ENCODE measurements at regions not wholly inside any gene's neighbourhood (a gene's known extent, or its start where the extent isn't known, plus 50 kb on each side); places are given as distances from the start of the nearest gene placed in this dataset.

DNA sequence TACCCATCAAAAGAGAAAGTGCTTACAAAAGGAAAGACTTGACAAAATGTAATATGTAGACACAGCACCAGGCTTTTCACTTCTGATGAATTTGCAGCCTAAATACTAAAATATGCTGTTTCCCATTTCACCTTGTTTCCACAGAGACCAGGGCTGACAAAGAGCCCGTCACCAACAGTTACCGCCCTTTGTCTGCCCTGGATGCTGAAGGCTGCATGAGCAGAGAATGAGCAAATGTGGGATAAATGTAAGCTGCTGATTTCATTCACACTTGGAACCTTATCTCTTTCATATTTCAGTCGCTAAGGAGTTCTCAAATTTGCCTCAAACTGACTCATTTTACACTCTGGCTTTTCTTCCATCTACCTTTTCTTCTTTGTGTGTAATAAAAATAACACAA, 213.9 kb downstream of the TMEM167A start:
- DNase-seq: no peak
- Mint-ChIP-seq H3K4me1 (ENCODE audit: low read depth) (no peaks in the 10 kb centered on the region), H3K36me3 (ENCODE audit: low read depth) (no peaks in the 10 kb centered on the region), H3K9me3 (peaks cover 2% of the 10 kb centered on the region), H3K4me3 (no peak overlapping the region), H3K27ac (no peak overlapping the region), H3K27me3 (no peaks in the 10 kb centered on the region)
- TF ChIP-seq, protein P1, sequence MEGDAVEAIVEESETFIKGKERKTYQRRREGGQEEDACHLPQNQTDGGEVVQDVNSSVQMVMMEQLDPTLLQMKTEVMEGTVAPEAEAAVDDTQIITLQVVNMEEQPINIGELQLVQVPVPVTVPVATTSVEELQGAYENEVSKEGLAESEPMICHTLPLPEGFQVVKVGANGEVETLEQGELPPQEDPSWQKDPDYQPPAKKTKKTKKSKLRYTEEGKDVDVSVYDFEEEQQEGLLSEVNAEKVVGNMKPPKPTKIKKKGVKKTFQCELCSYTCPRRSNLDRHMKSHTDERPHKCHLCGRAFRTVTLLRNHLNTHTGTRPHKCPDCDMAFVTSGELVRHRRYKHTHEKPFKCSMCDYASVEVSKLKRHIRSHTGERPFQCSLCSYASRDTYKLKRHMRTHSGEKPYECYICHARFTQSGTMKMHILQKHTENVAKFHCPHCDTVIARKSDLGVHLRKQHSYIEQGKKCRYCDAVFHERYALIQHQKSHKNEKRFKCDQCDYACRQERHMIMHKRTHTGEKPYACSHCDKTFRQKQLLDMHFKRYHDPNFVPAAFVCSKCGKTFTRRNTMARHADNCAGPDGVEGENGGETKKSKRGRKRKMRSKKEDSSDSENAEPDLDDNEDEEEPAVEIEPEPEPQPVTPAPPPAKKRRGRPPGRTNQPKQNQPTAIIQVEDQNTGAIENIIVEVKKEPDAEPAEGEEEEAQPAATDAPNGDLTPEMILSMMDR (IDR thresholded peaks at IDR 0.05): no peak
- CTCF ChIA-PET: no interaction called here
- POLR2A ChIA-PET: interaction anchor here (0.8 kb wide), 1 partner anchor 12 kb away, joined by 3 read pairs; no protein-coding TSS in a partner anchor
- no peak for ATAC-seq
- intact Hi-C loops (cut with micrococcal nuclease): no loop called here

DNA sequence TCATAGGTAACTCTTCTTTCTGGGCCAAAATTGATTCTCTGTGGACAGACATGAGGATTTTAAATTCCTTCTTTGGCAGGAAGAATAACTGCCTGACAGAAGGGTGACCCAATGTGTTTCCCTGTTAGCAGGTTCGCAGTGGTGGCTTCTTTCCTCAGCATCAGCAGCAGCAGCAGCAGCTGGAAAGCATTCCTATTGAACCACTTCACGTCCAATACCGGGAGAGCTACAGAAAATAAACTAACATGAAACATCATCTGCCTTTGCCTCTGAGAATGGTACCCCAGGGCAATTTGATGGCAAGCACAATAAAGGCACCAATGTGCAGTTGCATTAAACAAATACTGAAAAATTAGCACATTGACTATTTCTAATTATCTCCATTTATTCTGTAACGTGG, 214.5 kb downstream of the TMEM167A start:
- ChIA-PET CTCF (interaction anchor here (1.4 kb wide), 1 partner anchor 20 kb away, joined by 3 read pairs; no protein-coding TSS in a partner anchor), POLR2A (interaction anchor here (0.8 kb wide), 1 partner anchor 12 kb away, joined by 3 read pairs; no protein-coding TSS in a partner anchor)
- DNase-seq: no peak
- H3K36me3 Mint-ChIP-seq (ENCODE audit: low read depth): no peaks in the 10 kb centered on the region
- no peak for ATAC-seq
- intact Hi-C loops (cut with micrococcal nuclease): no loop called here
- H3K27ac Mint-ChIP-seq: no peak overlapping the region
- no peaks in the 10 kb centered on the region for H3K4me1 Mint-ChIP-seq (ENCODE audit: low read depth)
- H3K4me3 Mint-ChIP-seq: no peak overlapping the region
- peaks cover 2% of the 10 kb centered on the region for H3K9me3 Mint-ChIP-seq
- TF ChIP-seq, protein P1 (IDR thresholded peaks at IDR 0.05): no peak
- no peaks in the 10 kb centered on the region for H3K27me3 Mint-ChIP-seq

DNA sequence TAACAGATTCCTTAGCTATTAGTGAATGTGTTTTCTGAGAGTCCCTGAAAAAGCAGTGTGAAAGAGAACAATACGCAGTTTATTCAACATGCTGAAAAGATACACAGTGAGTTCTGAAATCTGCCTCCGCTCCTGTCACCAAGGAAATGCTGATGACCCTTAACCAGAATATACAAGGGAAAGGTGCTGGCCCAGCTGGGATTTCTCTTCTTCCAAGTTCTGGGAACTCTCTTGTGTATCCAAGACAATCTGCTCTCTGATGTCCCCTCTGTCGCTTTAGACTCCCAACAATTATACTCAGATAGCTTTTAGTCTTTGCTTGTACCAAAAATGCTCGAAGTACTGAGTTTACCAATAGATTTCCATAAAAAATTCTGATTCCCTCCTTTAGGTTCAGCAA, 214.9 kb downstream of the TMEM167A start:
- H3K4me1 Mint-ChIP-seq (ENCODE audit: low read depth): no peaks in the 10 kb centered on the region
- H3K4me3 Mint-ChIP-seq: no peak overlapping the region
- H3K36me3 Mint-ChIP-seq (ENCODE audit: low read depth): no peaks in the 10 kb centered on the region
- intact Hi-C loops (cut with micrococcal nuclease): no loop called here
- TF ChIP-seq, protein P1 (IDR thresholded peaks at IDR 0.05): no peak
- POLR2A ChIA-PET: interaction anchor here (0.6 kb wide), 1 partner anchor 212 kb away, joined by 4 read pairs; no protein-coding TSS in a partner anchor
- CTCF ChIA-PET: interaction anchor here (1.4 kb wide), 1 partner anchor 20 kb away, joined by 3 read pairs; no protein-coding TSS in a partner anchor
- no peak overlapping the region for H3K27ac Mint-ChIP-seq
- H3K27me3 Mint-ChIP-seq: no peaks in the 10 kb centered on the region
- DNase-seq (no peak), ATAC-seq (no peak)
- peaks cover 2% of the 10 kb centered on the region for H3K9me3 Mint-ChIP-seq

DNA sequence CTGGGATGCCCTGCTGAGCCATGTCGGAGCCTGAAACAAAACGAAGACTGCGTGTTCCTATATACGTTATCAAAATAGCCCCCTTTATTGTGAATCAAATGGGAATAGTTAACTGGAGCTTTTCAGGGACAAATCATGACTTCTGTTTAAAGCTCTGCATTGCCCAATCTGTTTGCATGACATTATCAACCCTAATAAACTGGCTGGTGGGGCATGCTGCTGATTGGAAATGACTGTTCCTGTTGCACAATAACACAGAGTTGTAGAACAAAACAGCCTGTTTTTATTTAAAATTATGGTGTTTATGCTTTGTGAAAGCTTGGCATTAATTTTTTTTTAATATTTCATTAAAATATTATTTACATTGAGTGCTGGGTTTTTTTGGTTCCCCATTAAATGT, 215.5 kb downstream of the TMEM167A start:
- Mint-ChIP-seq H3K9me3 (no peaks in the 10 kb centered on the region), H3K27me3 (no peaks in the 10 kb centered on the region), H3K4me3 (no peak overlapping the region), H3K4me1 (ENCODE audit: low read depth) (no peaks in the 10 kb centered on the region), H3K36me3 (ENCODE audit: low read depth) (no peaks in the 10 kb centered on the region), H3K27ac (no peak overlapping the region)
- ATAC-seq (no peak), DNase-seq (no peak)
- TF ChIP-seq, protein P1 (IDR thresholded peaks at IDR 0.05): no peak
- POLR2A ChIA-PET: interaction anchor here (0.6 kb wide), 1 partner anchor 212 kb away, joined by 4 read pairs; no protein-coding TSS in a partner anchor
- CTCF ChIA-PET: interaction anchor here (1.4 kb wide), 1 partner anchor 21 kb away, joined by 3 read pairs; no protein-coding TSS in a partner anchor
- intact Hi-C loops (cut with micrococcal nuclease): no loop called here

DNA sequence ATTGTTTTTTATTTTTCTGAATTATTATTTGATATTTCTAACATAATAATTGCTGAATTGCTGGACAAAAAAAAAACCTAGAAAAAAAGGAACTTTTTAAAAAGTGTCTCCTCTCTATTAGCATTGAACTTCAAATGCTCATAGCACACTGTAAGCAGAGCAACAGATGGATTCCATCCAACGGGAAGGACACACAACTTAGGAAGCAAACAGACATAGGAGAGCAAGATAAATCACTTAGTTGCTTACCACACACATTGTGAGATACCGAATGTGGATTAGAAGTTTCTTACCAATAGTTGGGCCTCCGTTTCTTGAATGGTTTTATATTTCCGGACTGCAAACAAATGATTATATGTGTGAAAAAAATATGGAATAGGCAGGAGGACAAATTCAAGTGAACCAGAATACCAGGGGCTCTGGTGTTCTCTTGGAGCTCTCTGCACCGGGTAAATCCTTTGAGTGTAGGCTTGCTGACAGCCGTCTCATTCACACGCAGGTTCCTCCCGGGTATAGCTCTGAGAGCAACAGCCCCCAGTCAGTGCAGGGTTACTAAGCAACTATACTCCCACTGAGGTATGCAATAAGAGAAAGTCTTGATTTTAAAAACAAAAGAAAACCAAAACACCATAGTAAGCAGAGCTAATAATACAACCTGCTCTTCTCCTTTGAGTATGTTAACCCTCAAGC, 217.6 kb downstream of the TMEM167A start:
- TF ChIP-seq, protein P1 (IDR thresholded peaks at IDR 0.05): no peak
- Mint-ChIP-seq H3K36me3 (ENCODE audit: low read depth) (no peaks in the 10 kb centered on the region), H3K4me3 (no peak overlapping the region), H3K4me1 (ENCODE audit: low read depth) (no peaks in the 10 kb centered on the region), H3K9me3 (no peaks in the 10 kb centered on the region), H3K27me3 (no peaks in the 10 kb centered on the region), H3K27ac (no peak overlapping the region)
- POLR2A ChIA-PET: no interaction called here
- ATAC-seq: no peak
- CTCF ChIA-PET: no interaction called here
- DNase-seq: no peak
- intact Hi-C loops (cut with micrococcal nuclease): no loop called here
